ENCODE measurements at regions not wholly inside any gene's neighbourhood (a gene's known extent, or its start where the extent isn't known, plus 50 kb on each side); places are given as distances from the start of the nearest gene placed in this dataset.

DNA sequence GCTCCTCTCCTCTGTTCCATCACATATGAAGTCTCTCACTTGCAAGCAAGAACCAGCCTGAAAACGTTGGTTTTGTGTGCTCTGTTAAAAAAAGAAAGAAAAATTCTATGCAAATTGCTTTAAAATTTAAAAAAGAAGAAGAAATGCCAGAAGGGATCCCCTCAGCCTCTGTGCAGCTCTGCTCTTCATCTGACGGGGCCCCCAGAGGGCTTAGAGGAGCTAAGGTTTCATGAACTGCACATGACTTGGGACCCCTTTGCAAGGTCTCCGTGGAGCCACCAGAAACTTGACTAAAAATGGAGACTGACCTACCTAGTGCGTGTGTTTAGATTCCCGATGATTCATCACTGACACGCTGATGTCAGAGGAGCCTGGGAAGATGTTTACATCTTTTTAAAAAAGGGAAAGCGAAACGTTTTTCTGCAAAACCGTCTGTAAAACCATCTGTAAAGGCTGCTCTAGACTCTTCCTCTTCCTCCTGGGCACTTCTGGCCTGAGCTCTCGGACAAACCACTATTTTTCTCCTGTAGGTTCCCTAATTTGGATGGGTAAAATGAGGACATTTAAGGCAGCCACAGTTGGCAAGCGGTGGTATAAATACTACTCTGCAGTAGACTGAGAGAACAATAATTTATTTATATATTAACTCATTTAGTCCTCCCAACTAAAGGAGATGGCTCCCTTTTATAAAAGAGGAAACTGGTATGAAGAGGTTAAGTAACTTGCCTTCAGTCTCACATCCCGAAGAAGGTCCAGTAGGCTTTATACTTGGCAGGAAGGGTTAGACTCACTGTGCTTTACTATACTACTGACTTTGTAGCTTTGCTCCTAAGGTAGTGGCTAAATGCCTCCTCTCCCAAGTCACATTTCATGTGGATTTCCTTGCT, 67.2 kb upstream of the POLG start:
- Histone ChIP-seq H3K36me3 (peaks cover 5% of the 10 kb centered on the region; the same call in 1 of the 2 replicates), H3K27me3 (no peaks in the 10 kb centered on the region), H3K4me3 (ENCODE audit: low read depth, low read length) (no peak overlapping the region), H3K9me3 (no peaks in the 10 kb centered on the region), H3K4me1 (peaks cover 4% of the 10 kb centered on the region; the same call in 1 of the 2 replicates)
- TF ChIP-seq, protein P1, sequence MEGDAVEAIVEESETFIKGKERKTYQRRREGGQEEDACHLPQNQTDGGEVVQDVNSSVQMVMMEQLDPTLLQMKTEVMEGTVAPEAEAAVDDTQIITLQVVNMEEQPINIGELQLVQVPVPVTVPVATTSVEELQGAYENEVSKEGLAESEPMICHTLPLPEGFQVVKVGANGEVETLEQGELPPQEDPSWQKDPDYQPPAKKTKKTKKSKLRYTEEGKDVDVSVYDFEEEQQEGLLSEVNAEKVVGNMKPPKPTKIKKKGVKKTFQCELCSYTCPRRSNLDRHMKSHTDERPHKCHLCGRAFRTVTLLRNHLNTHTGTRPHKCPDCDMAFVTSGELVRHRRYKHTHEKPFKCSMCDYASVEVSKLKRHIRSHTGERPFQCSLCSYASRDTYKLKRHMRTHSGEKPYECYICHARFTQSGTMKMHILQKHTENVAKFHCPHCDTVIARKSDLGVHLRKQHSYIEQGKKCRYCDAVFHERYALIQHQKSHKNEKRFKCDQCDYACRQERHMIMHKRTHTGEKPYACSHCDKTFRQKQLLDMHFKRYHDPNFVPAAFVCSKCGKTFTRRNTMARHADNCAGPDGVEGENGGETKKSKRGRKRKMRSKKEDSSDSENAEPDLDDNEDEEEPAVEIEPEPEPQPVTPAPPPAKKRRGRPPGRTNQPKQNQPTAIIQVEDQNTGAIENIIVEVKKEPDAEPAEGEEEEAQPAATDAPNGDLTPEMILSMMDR (IDR thresholded peaks at IDR 0.05; ENCODE audit: low read depth, low read length), result no peak
- DNase-seq, result no peak

DNA sequence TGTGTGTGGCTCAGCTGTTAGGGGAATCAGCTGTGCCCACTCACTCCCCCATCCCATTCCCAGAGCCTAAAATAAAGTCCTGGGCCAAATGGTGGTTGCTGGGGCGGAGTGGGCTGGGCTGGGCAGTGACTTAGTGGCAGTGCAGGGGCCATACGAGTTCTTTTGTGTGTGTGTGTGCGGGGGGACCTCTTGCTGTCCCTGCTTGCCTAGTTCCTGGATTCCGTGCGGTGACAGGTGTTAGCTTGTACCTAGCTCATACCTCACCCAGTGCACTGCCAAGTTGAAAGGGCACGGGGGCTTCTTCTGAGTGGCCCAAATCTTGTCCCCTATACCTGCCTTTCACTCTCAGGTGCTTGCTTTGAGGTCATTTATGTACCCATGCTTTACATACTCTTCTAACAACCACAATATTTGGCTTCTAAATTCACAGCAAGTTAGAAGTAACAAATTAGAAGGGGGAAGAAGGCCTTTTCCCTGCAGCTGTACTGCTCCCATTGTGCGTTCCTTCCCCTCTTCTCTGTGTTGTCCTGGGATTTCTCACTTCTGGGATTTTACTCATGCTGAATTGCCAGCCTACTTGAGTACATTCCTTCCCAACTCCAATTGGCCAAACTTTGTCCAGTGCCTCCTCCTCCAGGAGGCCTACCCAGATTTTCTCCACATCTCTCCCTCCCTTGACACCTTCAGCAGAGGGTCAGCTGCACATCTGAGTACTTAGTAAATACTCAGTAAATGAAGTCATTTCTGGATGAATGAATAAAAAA, 66.3 kb upstream of the POLG start:
- TF ChIP-seq, protein P1 (IDR thresholded peaks at IDR 0.05; ENCODE audit: low read depth, low read length), result no peak
- H3K4me3 ChIP-seq (ENCODE audit: low read depth, low read length), result peak overlapping the region; percentile 74
- no peak for DNase-seq
- H3K36me3 ChIP-seq, result peaks cover 10% of the 10 kb centered on the region
- peaks cover 4% of the 10 kb centered on the region; the same call in 1 of the 2 replicates for H3K4me1 ChIP-seq
- H3K27me3 ChIP-seq, result no peaks in the 10 kb centered on the region
- H3K9me3 ChIP-seq, result no peaks in the 10 kb centered on the region

DNA sequence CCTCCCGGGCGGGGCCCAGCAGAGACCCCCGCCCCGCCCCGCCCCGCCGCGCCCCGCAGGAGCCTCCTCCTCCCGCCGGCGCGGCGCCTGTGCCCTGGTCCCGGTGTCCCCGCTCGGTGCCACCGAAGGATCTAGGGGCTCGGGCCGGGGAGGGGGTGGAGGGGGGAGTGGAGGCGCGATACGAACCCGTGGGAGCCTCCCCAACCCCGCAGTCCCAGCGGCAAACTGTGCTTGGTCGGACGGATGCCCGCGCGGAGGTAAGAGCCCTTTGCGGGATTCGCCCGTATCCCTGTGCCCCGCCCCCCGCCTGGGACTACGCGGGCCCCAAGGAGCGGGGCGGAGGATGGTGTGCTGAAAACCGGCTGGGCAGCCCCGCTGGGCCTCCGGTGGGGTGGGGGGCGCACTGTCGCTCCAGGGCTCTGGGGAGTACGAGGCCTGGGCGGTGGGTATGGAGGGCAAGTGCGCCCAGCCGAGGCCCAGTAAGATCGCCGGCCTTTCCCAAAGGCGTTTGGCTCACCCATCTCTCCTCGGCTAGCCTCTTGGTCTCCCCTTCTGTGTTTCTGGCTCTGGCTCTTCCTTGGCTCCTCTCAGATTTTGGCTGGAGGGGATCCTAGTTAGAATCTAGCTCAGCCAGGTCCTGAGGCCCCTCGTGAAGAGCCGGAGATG, 65.6 kb upstream of the POLG start:
- Histone ChIP-seq H3K4me3 (ENCODE audit: low read depth, low read length) (peak overlapping the region; percentile 74), H3K4me1 (peaks cover 4% of the 10 kb centered on the region; the same call in 1 of the 2 replicates), H3K36me3 (peaks cover 17% of the 10 kb centered on the region), H3K9me3 (no peaks in the 10 kb centered on the region), H3K27me3 (no peaks in the 10 kb centered on the region)
- TF ChIP-seq, protein P1 (IDR thresholded peaks at IDR 0.05; ENCODE audit: low read depth, low read length), result no peak
- DNase-seq, result peak; percentile 55

DNA sequence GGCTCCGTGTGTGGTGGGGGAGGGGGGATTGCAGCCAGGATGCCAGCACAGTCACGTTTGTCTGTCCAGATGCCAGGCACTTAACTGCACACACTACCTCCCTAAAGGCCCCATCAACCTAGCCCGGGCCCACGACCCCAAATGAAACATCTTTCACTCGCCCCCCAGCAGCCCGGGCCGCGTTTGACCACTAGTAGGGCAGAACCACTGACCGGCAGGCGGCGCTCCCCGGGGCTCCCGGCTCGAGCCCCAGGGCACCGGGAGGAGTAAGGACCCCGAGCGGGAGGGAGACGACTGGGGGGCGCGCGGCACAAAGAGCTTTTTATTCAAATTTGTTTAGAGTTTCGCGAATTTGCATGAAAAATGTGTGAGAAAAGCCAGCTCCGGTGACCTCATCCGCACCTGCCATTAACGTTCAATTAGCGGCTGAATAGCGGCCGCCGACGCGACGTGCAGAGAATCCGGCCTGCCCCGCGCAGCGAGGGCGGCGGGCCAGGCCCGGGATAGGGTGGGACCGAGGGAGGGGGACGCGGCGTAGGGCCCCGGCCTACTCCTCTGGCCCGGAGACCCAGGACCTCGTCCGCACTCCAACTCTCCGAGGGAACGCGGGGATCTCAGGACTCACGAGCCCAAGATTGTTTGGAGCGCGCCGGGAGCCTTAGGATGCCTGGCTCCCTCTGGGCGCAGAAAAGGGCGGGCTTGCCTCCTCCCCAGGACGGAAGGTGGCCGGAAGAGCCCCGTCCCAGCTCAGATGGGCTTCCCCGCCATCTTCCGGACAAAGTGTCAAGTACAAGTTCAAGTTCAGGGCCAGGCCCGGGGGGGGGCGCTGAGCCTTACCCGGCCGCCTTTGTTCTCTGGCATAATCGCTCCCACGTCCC, 64.9 kb upstream of the POLG start:
- DNase-seq, result peak; percentile 82
- Histone ChIP-seq H3K9me3 (no peaks in the 10 kb centered on the region), H3K4me1 (peaks cover 4% of the 10 kb centered on the region; the same call in 1 of the 2 replicates), H3K4me3 (ENCODE audit: low read depth, low read length) (peak overlapping the region; percentile 74), H3K27me3 (no peaks in the 10 kb centered on the region), H3K36me3 (peaks cover 24% of the 10 kb centered on the region)
- TF ChIP-seq, protein P1 (IDR thresholded peaks at IDR 0.05; ENCODE audit: low read depth, low read length), result peak; percentile 76

DNA sequence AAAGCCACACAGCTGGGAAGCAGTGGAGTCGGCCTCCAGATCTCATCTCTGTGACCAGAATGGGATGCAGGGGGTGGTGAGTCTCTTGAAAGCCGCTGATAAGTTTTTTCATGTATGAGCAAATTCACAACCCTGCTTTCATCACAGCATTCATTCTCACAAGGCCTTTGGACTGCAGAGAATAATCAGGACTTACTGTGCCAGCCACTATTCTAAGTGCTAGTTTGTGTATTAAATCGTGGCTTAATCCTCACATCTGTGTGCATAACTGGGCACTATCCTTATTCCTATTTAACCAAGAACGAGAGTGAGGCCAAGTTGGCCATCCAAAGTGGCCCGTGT, 64.2 kb upstream of the POLG start:
- Histone ChIP-seq H3K9me3 (no peaks in the 10 kb centered on the region), H3K4me1 (peaks cover 4% of the 10 kb centered on the region; the same call in 1 of the 2 replicates), H3K4me3 (ENCODE audit: low read depth, low read length) (peak overlapping the region; percentile 74), H3K27me3 (no peaks in the 10 kb centered on the region), H3K36me3 (peaks cover 24% of the 10 kb centered on the region)
- DNase-seq, result no peak
- TF ChIP-seq, protein P1 (IDR thresholded peaks at IDR 0.05; ENCODE audit: low read depth, low read length), result no peak
